ENCODE measurements at regions not wholly inside any gene's neighbourhood (a gene's known extent, or its start where the extent isn't known, plus 50 kb on each side); places are given as distances from the start of the nearest gene placed in this dataset.

DNA sequence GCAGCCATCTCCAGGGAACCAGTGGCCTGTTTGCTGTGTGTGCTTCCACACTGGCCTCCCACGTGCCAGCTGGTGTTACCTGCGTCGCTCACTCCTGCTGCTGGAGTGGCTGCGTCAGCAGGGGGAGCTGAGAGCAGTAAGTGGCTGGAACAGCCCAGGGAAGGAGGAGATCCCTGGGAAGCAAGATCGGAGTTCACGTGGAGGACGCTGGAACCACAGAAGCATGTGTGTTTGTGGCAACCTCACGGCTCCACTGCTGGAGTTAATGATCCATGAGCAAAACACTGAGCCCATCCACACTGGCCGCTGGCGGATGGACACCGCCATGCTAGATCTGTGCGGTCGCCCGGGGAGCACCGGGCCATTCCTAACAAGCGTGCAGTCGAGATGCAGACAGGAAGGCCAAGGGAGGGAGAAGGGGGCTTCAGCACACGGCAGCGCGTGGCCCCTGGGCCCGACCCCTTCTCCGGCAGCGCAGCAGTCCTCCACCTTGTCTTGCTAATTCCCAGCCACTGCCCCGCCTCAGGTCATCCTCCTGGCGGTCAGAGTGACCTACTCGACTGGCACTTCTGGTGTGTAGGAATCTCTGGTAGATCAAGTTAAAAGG is 68.5 kb upstream of the EEPD1 start:
- Histone ChIP-seq H3K36me3 (ENCODE audit: control insufficient read depth, insufficient read depth, low read length) (no peaks in the 10 kb centered on the region), H3K27me3 (ENCODE audit: control insufficient read depth, insufficient read depth, low read length) (no peaks in the 10 kb centered on the region), H3K9ac (no peak overlapping the region), H3K4me2 (ENCODE audit: low read length) (no peak overlapping the region), H3K9me3 (ENCODE audit: control insufficient read depth, low read length) (no peaks in the 10 kb centered on the region), H3K4me1 (peaks cover 2% of the 10 kb centered on the region), H3K27ac (no peak overlapping the region), H3K4me3 (ENCODE audit: low read depth, low read length) (no peak overlapping the region), H3K79me2 (no peaks in the 10 kb centered on the region), H2AFZ (peak overlapping the region; percentile 19)
- TF ChIP-seq CTCF (IDR thresholded peaks at IDR 0.05): peak; percentile 56

DNA sequence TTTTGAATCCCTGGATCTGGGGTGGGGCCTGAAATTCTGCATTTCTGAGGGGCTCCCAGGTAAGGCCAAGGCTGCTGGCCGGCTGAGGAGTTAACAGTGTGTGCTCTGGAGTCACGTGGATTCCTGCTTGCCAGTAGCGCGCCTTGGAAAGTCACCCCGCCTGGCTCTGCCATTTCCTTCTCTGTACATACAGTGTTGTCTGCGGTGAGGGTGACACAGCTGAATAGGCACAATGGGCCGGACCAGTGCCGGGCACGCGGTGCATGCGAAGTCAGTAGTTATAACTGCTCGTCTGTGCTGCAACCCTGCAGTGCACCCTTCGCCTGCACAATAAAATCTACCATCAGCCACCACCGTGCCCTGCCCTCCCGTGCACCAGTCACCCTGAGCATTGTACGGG is 68.0 kb upstream of the EEPD1 start:
- Histone ChIP-seq H3K9ac (no peak overlapping the region), H3K27me3 (ENCODE audit: control insufficient read depth, insufficient read depth, low read length) (no peaks in the 10 kb centered on the region), H3K36me3 (ENCODE audit: control insufficient read depth, insufficient read depth, low read length) (no peaks in the 10 kb centered on the region), H3K9me3 (ENCODE audit: control insufficient read depth, low read length) (no peaks in the 10 kb centered on the region), H3K4me2 (ENCODE audit: low read length) (no peak overlapping the region), H2AFZ (no peak overlapping the region), H3K4me1 (peaks cover 2% of the 10 kb centered on the region), H3K27ac (no peak overlapping the region), H3K4me3 (ENCODE audit: low read depth, low read length) (no peak overlapping the region), H3K79me2 (no peaks in the 10 kb centered on the region)
- TF ChIP-seq CTCF (IDR thresholded peaks at IDR 0.05): no peak

- H2AFZ ChIP-seq: no peak overlapping the region
- H3K4me1 ChIP-seq: peaks cover 10% of the 10 kb centered on the region
- H3K27me3 ChIP-seq (ENCODE audit: control insufficient read depth, insufficient read depth, low read length): no peaks in the 10 kb centered on the region
- H3K79me2 ChIP-seq: no peaks in the 10 kb centered on the region
- H3K4me2 ChIP-seq (ENCODE audit: low read length): no peak overlapping the region
- H3K27ac ChIP-seq: no peak overlapping the region
- no peak overlapping the region for H3K4me3 ChIP-seq (ENCODE audit: low read depth, low read length)
- no peak overlapping the region for H3K9ac ChIP-seq
- H3K36me3 ChIP-seq (ENCODE audit: control insufficient read depth, insufficient read depth, low read length): no peaks in the 10 kb centered on the region
- no peaks in the 10 kb centered on the region for H3K9me3 ChIP-seq (ENCODE audit: control insufficient read depth, low read length)
- TF ChIP-seq CTCF (IDR thresholded peaks at IDR 0.05): no peak
These were observed 66.5 kb upstream of the EEPD1 start for GRCh38 chr7:36086571-36086970.

GRCh38 chr7:36088553-36088952 is 64.5 kb upstream of the EEPD1 start:
- H2AFZ ChIP-seq: no peak overlapping the region
- no peaks in the 10 kb centered on the region for H3K27me3 ChIP-seq (ENCODE audit: control insufficient read depth, insufficient read depth, low read length)
- no peak overlapping the region for H3K9ac ChIP-seq
- H3K9me3 ChIP-seq (ENCODE audit: control insufficient read depth, low read length): no peaks in the 10 kb centered on the region
- H3K4me3 ChIP-seq (ENCODE audit: low read depth, low read length): no peak overlapping the region
- H3K4me2 ChIP-seq (ENCODE audit: low read length): no peak overlapping the region
- no peak overlapping the region for H3K27ac ChIP-seq
- no peaks in the 10 kb centered on the region for H3K79me2 ChIP-seq
- no peak for TF ChIP-seq CTCF (IDR thresholded peaks at IDR 0.05)
- peaks cover 26% of the 10 kb centered on the region for H3K4me1 ChIP-seq
- no peaks in the 10 kb centered on the region for H3K36me3 ChIP-seq (ENCODE audit: control insufficient read depth, insufficient read depth, low read length)

- Histone ChIP-seq H3K27ac (no peak overlapping the region), H3K36me3 (ENCODE audit: control insufficient read depth, insufficient read depth, low read length) (no peaks in the 10 kb centered on the region), H3K4me2 (ENCODE audit: low read length) (no peak overlapping the region)
These were observed 64.1 kb upstream of the EEPD1 start for GRCh38 chr7:36088966-36089365.

More at GRCh38 chr7:36088966-36089365, 64.1 kb upstream of the EEPD1 start:
- H2AFZ ChIP-seq: no peak overlapping the region
- no peak overlapping the region for H3K9ac ChIP-seq
- no peaks in the 10 kb centered on the region for H3K79me2 ChIP-seq
- H3K4me1 ChIP-seq: peaks cover 26% of the 10 kb centered on the region
- H3K9me3 ChIP-seq (ENCODE audit: control insufficient read depth, low read length): no peaks in the 10 kb centered on the region
- TF ChIP-seq CTCF (IDR thresholded peaks at IDR 0.05): no peak
- H3K27me3 ChIP-seq (ENCODE audit: control insufficient read depth, insufficient read depth, low read length): no peaks in the 10 kb centered on the region
- H3K4me3 ChIP-seq (ENCODE audit: low read depth, low read length): no peak overlapping the region

All from parathyroid adenoma (tissue), 2 donors.